IMR-90 (cell line): ENCODE measurements at regions not wholly inside any gene's neighbourhood (a gene's known extent, or its start where the extent isn't known, plus 50 kb on each side); places are given as distances from the start of the nearest gene placed in this dataset.

Experiments
- ATAC-seq: fragments of 200-7000 bp; cut with Tn5 transposase; 2 replicates; pipeline ENCODE4 v1.9.1; 2020; ENCODE audit warnings: low read depth, mild to moderate bottlenecking, moderate library complexity
- BruUV-seq: library from RNA; stranded (reverse); fragments of 400-500 nt; replicated peaks from 2 replicates; lab custom pipeline; 2021; lab: Mats Ljungman, UMichigan
- CTCF ChIA-PET: fragments of 300-600 bp; formaldehyde crosslinking; extraction: SDS; loops from one replicate; lab custom pipeline; 2021; ENCODE audit warnings: antibody characterized with exemption; lab: Yijun Ruan, JAX
- POLR2A ChIA-PET: fragments of 300-600 bp; sonication (Branson Sonifier 250); formaldehyde crosslinking; loops from one replicate; lab custom pipeline; 2022; ENCODE audit warnings: antibody characterized with exemption; ENCODE audit not compliant: unreplicated experiment; lab: Charles Lee
- DNase-seq: peaks from one replicate; pipeline ENCODE4 v3.0.0; 2013
- H2AFZ ChIP-seq: replicated peaks from 2 replicates; pipeline ENCODE3; 2013; ENCODE audit warnings: low read length, mild to moderate bottlenecking; ENCODE audit not compliant: poor library complexity
- H2AK5ac ChIP-seq: 2 replicates; pipeline ENCODE4 v1.6.1; 2013; ENCODE audit warnings: low read depth, low read length, inconsistent platforms
- H2AK9ac ChIP-seq: replicated peaks from 2 replicates; pipeline ENCODE3; 2013; ENCODE audit warnings: mild to moderate bottlenecking, low read depth, low read length, moderate library complexity; ENCODE audit not compliant: poor library complexity
- H2BK120ac ChIP-seq: 2 replicates; pipeline ENCODE4 v1.6.1; 2013; ENCODE audit warnings: low read depth, low read length, inconsistent platforms
- H2BK15ac ChIP-seq: 3 replicates; pipeline ENCODE4 v1.6.1; 2013; ENCODE audit warnings: low read depth, low read length, inconsistent platforms
- H2BK20ac ChIP-seq: 2 replicates; pipeline ENCODE4 v1.6.1; 2013; ENCODE audit warnings: low read depth, mild to moderate bottlenecking, inconsistent platforms, low read length, moderate library complexity
- H2BK5ac ChIP-seq: 2 replicates; pipeline ENCODE4 v1.6.1; 2013; ENCODE audit warnings: mild to moderate bottlenecking, low read depth, low read length, inconsistent platforms; ENCODE audit not compliant: poor library complexity, severe bottlenecking
- H3K14ac ChIP-seq: replicated peaks from 2 replicates; pipeline ENCODE4 v1.6.1; 2013; ENCODE audit warnings: low read depth, low read length, inconsistent platforms
- H3K18ac ChIP-seq: 2 replicates; pipeline ENCODE4 v1.6.1; 2013; ENCODE audit warnings: low read depth, low read length, control low read depth
- H3K23ac ChIP-seq: 2 replicates; pipeline ENCODE4 v1.6.1; 2013; ENCODE audit warnings: low read depth, low read length, inconsistent platforms
- H3K27ac ChIP-seq: 2 replicates; pipeline ENCODE4 v1.5.1; 2013; ENCODE audit warnings: mild to moderate bottlenecking, control low read depth, low read length; ENCODE audit not compliant: insufficient read depth
- H3K27me3 ChIP-seq: 2 replicates; pipeline ENCODE4 v1.6.1; 2013; ENCODE audit warnings: low read length; ENCODE audit not compliant: control insufficient read depth, insufficient read depth
- H3K36me3 ChIP-seq: 2 replicates; pipeline ENCODE4 v1.6.1; 2013; ENCODE audit warnings: low read length, mixed read lengths; ENCODE audit not compliant: control insufficient read depth, insufficient read depth
- H3K4ac ChIP-seq: 2 replicates; pipeline ENCODE4 v1.6.1; 2013; ENCODE audit warnings: low read depth, low read length, inconsistent platforms
- H3K4me1 ChIP-seq: 2 replicates; pipeline ENCODE4 v1.6.1; 2013; ENCODE audit warnings: low read length, mixed read lengths; ENCODE audit not compliant: control insufficient read depth, insufficient read depth
- H3K4me2 ChIP-seq: 2 replicates; pipeline ENCODE4 v1.6.1; 2013; ENCODE audit warnings: low read depth, mild to moderate bottlenecking, control low read depth, low read length, moderate library complexity
- H3K4me3 ChIP-seq: 2 replicates; pipeline ENCODE4 v1.5.1; 2013; ENCODE audit warnings: low read depth, mild to moderate bottlenecking, control low read depth, low read length, moderate library complexity; ENCODE audit not compliant: insufficient read depth
- H3K56ac ChIP-seq: 2 replicates; pipeline ENCODE4 v1.6.1; 2013; ENCODE audit warnings: low read length, inconsistent platforms; ENCODE audit not compliant: insufficient read depth; ENCODE audit errors: extremely low read depth
- H3K79me1 ChIP-seq, 2 experiments: 2 replicates each; pipeline ENCODE4 v1.6.1; 2013; ENCODE audit warnings: low read length in 2 of 2, inconsistent platforms in 1 of 2, low read depth in 1 of 2
- H3K9ac ChIP-seq: 2 replicates; pipeline ENCODE4 v1.6.1; 2013; ENCODE audit warnings: low read depth, low read length, control low read depth
- H3K9me1 ChIP-seq: 2 replicates; pipeline ENCODE4 v1.6.1; 2013; ENCODE audit warnings: low read length, inconsistent platforms; ENCODE audit not compliant: insufficient read depth
- H3K9me3 ChIP-seq: 2 replicates; pipeline ENCODE4 v1.6.1; 2013; ENCODE audit warnings: low read length; ENCODE audit not compliant: control insufficient read depth, insufficient read depth
- H4K20me1 ChIP-seq: 2 replicates; pipeline ENCODE4 v1.6.1; 2013; ENCODE audit warnings: low read length, inconsistent platforms; ENCODE audit not compliant: insufficient read depth
- H4K5ac ChIP-seq: 2 replicates; pipeline ENCODE4 v1.6.1; 2013; ENCODE audit warnings: mild to moderate bottlenecking, low read depth, low read length, control low read depth
- H4K8ac ChIP-seq, 2 experiments: 2 replicates each; pipeline ENCODE4 v1.6.1; 2013; ENCODE audit warnings: low read depth in 2 of 2, low read length in 2 of 2, control low read depth in 1 of 2, inconsistent platforms in 1 of 2
- H4K91ac ChIP-seq: 2 replicates; pipeline ENCODE4 v1.6.1; 2013; ENCODE audit warnings: low read depth, low read length, inconsistent platforms; ENCODE audit not compliant: insufficient read depth
- CHD1 ChIP-seq: IDR thresholded peaks from 2 replicates; pipeline ENCODE4 v1.6.1; 2012; ENCODE audit warnings: low read depth, low read length, improper control_type of control experiment
- FOS ChIP-seq: fragments of 150-350 bp; IDR thresholded peaks from 2 replicates; pipeline ENCODE4 v1.6.1; 2016; ENCODE audit warnings: low read depth, low read length
- MAFK ChIP-seq: IDR thresholded peaks from 2 replicates; pipeline ENCODE4 v1.6.1; 2012; ENCODE audit warnings: low read depth, low read length, improper control_type of control experiment
- MXI1 ChIP-seq: IDR thresholded peaks from 2 replicates; pipeline ENCODE4 v1.6.1; 2012; ENCODE audit warnings: low read depth, mild to moderate bottlenecking, low read length, moderate library complexity, borderline replicate concordance
- NFE2L2 ChIP-seq: fragments of 150-350 bp; IDR thresholded peaks from 2 replicates; pipeline ENCODE4 v1.6.1; 2016; ENCODE audit warnings: low read depth, mild to moderate bottlenecking, low read length
- RCOR1 ChIP-seq: IDR thresholded peaks from 2 replicates; pipeline ENCODE4 v1.6.1; 2012; ENCODE audit warnings: mild to moderate bottlenecking, low read length, improper control_type of control experiment; ENCODE audit not compliant: insufficient replicate concordance
- RFX5 ChIP-seq: IDR thresholded peaks from 2 replicates; pipeline ENCODE4 v1.8.0; 2012; ENCODE audit warnings: low read depth, mild to moderate bottlenecking, low read length, moderate library complexity
- WGBS, 2 experiments: methylation state at CpG; one replicate each; pipeline versions ENCODE4 v1.1.5 to v1.1.7; 2013; ENCODE audit warnings: missing lambda C conversion rate in 2 of 2; ENCODE audit not compliant: insufficient read length in 1 of 2; ENCODE audit errors: extremely low coverage in 2 of 2; 5-methylcytosine and 5-hydroxymethylcytosine counted together
- dilution Hi-C: fragments of 300-500 bp; cut with HindIII; formaldehyde crosslinking; loops from one replicate; pipeline ENCODE4 v1.14.3; 2018; ENCODE audit warnings: low sequenced_read_pairs; ENCODE audit not compliant: unreplicated experiment
- in situ Hi-C: fragments of 300-500 bp; cut with MboI; formaldehyde crosslinking; loops from 3 replicates; pipeline ENCODE4 v1.14.3; 2019; ENCODE audit warnings: low sequenced_read_pairs, inconsistent platforms, mixed read lengths
- intact Hi-C: fragments of 100-400 bp; cut with micrococcal nuclease; formaldehyde crosslinking; loops from 2 replicates; pipeline ENCODE4 v1.10.0; 2022

DNA sequence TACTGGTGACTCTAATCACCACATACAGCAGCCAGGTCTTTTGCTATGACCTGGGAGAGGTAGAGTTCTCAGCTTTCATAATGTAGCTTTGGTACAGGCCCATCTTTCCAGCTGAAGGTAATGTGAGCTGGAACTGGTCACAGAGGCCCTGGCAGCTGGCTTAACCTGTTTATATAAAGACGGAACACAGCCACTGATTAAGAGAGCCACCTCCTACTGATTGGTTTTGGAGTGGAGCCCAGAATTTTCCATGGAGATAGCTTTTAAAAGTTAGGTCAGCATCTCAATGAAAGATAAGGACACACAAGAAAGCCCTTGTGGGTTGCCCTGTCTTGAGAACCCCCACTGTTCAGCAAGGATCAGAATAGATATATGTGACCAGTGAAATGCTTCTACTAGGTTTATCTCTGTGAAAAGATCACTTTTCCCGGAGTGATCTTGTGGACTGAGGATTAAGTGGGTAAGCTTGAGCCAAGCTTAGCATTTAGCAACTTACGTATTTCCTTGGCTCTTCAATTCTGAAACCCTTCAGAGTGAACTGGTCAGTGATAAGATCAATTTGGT is 213.7 kb upstream of the CITED2 start (continued):
- TF ChIP-seq MAFK, result no peak

DNA sequence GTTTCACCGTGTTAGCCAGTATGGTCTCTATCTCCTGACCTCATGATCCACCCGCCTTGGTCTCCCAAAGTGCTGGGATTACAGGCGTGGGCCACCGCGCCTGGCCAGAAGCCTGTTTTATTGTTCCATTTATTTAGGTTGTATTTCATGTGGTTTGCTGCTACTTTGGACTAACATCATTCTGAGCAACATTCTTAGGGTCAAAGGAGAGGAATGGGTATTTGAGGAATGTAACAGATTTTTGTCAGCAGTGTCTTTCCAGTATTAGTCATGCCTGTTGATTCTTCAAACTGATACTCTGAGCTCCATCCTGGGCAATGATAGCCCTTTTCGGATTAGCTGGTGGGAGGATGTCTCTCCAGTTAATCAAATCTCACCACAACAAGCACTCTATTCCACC is 213.0 kb upstream of the CITED2 start:
- Histone ChIP-seq H3K36me3 (no peaks in the 10 kb centered on the region), H3K18ac (peak overlapping the region; percentile 92; the same call in 1 of the 2 replicates), H4K20me1 (no peaks in the 10 kb centered on the region), H3K27ac (peak overlapping the region; percentile 54; the same call in 1 of the 2 replicates), H2BK120ac (peak overlapping the region; percentile 97; the same call in 1 of the 2 replicates), H3K9ac (no peak overlapping the region), H3K9me3 (no peaks in the 10 kb centered on the region), H3K14ac (no peak overlapping the region), H3K4me2 (peak overlapping the region; percentile 41; the same call in 1 of the 2 replicates), H2BK20ac (0 out of 2 replicates have a peak overlapping the region, but pooled peaks have one; percentile 1), H2BK15ac (no peak overlapping the region), H3K4ac (peak overlapping the region; percentile 0; the same call in 1 of the 2 replicates), H3K56ac (no peak overlapping the region; the same call in 1 of the 2 replicates), H3K4me1 (peaks cover 15% of the 10 kb centered on the region), H4K91ac (peak overlapping the region; percentile 94), H2AFZ (no peak overlapping the region), H2AK9ac (no peak overlapping the region), H3K79me1 (peaks cover 0 to 4% of the 10 kb centered on the region in 2 experiments; a peak in 1 of 4 replicates), H2AK5ac (no peak overlapping the region), H3K9me1 (peaks cover 7% of the 10 kb centered on the region), H2BK5ac (peak overlapping the region; percentile 98), H3K23ac (no peak overlapping the region), H4K5ac (peak overlapping the region; percentile 95; the same call in 1 of the 2 replicates), H4K8ac (peak overlapping the region in 1 of 2 experiments; percentile 97; a peak in 1 of 4 replicates), H3K4me3 (no peak overlapping the region), H3K27me3 (no peaks in the 10 kb centered on the region)
- DNase-seq, result peak; percentile 93
- peak; percentile 76 for ATAC-seq
- in situ Hi-C loops (no loop called here), dilution Hi-C loops (no loop called here), intact Hi-C loops (loop anchor here (5.0 kb wide), 3 partner anchors 165 to 900 kb away; no protein-coding TSS in a partner anchor)
- no TSS peak for BruUV-seq
- WGBS, 2 experiments, result no CpG with 5 or more reads among the region's 6 CpGs
- ChIA-PET POLR2A (interaction anchor here (0.7 to 1.1 kb wide), 4 partner anchors 212 to 950 kb away, joined by 3 to 5 read pairs (median 4); partner anchors contain the start of gene CITED2), CTCF (interaction anchor here (0.8 to 1.3 kb wide), 3 partner anchors 10 to 212 kb away, joined by 3 read pairs; no protein-coding TSS in a partner anchor)
- TF ChIP-seq RFX5 (no peak), RCOR1 (no peak), FOS (0 out of 2 replicates have a peak, but pooled peaks have one; percentile 19), MXI1 (no peak), CHD1 (no peak), NFE2L2 (no peak)
